ENCODE measurements at regions not wholly inside any gene's neighbourhood (a gene's known extent, or its start where the extent isn't known, plus 50 kb on each side); places are given as distances from the start of the nearest gene placed in this dataset.

GRCh38 chr4:41480896-41481311, 57.1 kb upstream of the LIMCH1 start:
- TF ChIP-seq CTCF (IDR thresholded peaks at IDR 0.05; ENCODE audit: insufficient read depth, low read length): no peak
- TF ChIP-seq POLR2AphosphoS5 (IDR thresholded peaks at IDR 0.05; ENCODE audit: low read depth): no peak
- no peak for TF ChIP-seq SPI1 (IDR thresholded peaks at IDR 0.05; ENCODE audit: borderline replicate concordance, low read depth)

Measured in HL-60 (cell line).